ENCODE measurements at regions not wholly inside any gene's neighbourhood (a gene's known extent, or its start where the extent isn't known, plus 50 kb on each side); places are given as distances from the start of the nearest gene placed in this dataset.

GRCh38 chr5:98513380-98513779 lies 260.1 kb upstream of the RGMB start:
- no peak for TF ChIP-seq CTCF (IDR thresholded peaks at IDR 0.05; ENCODE audit: low read length)
- TF ChIP-seq EZH2 (IDR thresholded peaks at IDR 0.05; ENCODE audit: borderline replicate concordance, low read length) = no peak

Data from OCI-LY1 (cell line).